NCI-H524 (cell line): ENCODE measurements at regions not wholly inside any gene's neighbourhood (a gene's known extent, or its start where the extent isn't known, plus 50 kb on each side); places are given as distances from the start of the nearest gene placed in this dataset.

Experiments used
- DNase-seq, 2 experiments: peaks; one replicate each; lab custom pipeline; 2025; lab: John Stamatoyannopoulos, UW

DNA sequence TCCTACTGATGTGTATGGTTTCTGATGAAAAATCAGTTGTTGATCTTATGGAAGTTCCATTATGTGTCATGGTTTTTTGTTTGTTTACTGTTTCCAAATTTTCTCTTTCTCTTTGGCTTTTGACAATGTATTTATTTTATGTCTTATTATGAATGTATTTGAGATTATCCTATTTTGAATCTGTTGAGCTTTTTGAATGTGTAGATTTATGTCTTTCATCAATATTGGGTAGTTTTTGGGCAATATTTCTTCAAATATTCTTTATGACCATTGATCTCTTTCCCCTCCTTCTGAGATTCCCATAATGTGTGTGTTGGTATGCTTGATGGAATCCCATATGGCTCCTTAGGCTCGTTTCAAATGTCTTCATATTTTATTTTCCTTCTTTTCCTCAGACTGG is 80.5 kb upstream of the FAM47C start:
- DNase-seq, result no peak

GRCh38 chrX:36930491-36930890 is 77.7 kb upstream of the FAM47C start:
- no peak for DNase-seq

- no peak for DNase-seq
These were observed 61.0 kb upstream of the FAM47C start for GRCh38 chrX:36947214-36947613.

- no peak for DNase-seq
These were observed 57.5 kb upstream of the FAM47C start for GRCh38 chrX:36950495-36951253.

- peak; percentile 23 to 37 for DNase-seq
These were observed 50.5 kb upstream of the FAM47C start for GRCh38 chrX:36957425-36958328.
